Activated B cell treated with CpG ODN at 0.5 μM for 24 hours (primary cell): ENCODE measurements at regions not wholly inside any gene's neighbourhood (a gene's known extent, or its start where the extent isn't known, plus 50 kb on each side); places are given as distances from the start of the nearest gene placed in this dataset.
"Not testable (repeated sequence)": the region's sequence is repeated elsewhere in the genome, so short reads cannot be mapped to it uniquely, and the experiment has no call there.

Experiments
- ATAC-seq: fragments of 200-7000 bp; cut with Tn5 transposase; one replicate; pipeline ENCODE4 v1.10.0; 2021; ENCODE audit warnings: low read depth, mild to moderate bottlenecking, moderate library complexity
- CTCF ChIA-PET: fragments of 350-600 bp; sonication (Branson Sonifier 250); formaldehyde crosslinking; loops from one replicate; lab custom pipeline; 2021; ENCODE audit warnings: antibody characterized with exemption; lab: Charles Lee
- POLR2A ChIA-PET: fragments of 350-600 bp; sonication (Branson Sonifier 250); formaldehyde crosslinking; loops from one replicate; lab custom pipeline; 2021; ENCODE audit warnings: antibody characterized with exemption; lab: Charles Lee
- DNase-seq: peaks from one replicate; pipeline ENCODE4 v3.0.0; 2022
- H3K27ac Mint-ChIP-seq: one replicate; pipeline ENCODE4 v1.8.0; 2020; ENCODE audit warnings: mixed read lengths
- H3K27me3 Mint-ChIP-seq: one replicate; pipeline ENCODE4 v1.8.0; 2021; ENCODE audit warnings: mixed read lengths
- H3K36me3 Mint-ChIP-seq: one replicate; pipeline ENCODE4 v1.8.0; 2021; ENCODE audit warnings: low read depth, mixed read lengths
- H3K4me1 Mint-ChIP-seq: one replicate; pipeline ENCODE4 v1.8.0; 2021; ENCODE audit warnings: mixed read lengths
- H3K4me3 Mint-ChIP-seq: one replicate; pipeline ENCODE4 v1.8.0; 2020; ENCODE audit warnings: mild to moderate bottlenecking, mixed read lengths
- H3K9me3 Mint-ChIP-seq: one replicate; pipeline ENCODE4 v1.8.0; 2020; ENCODE audit warnings: mixed read lengths
- intact Hi-C: fragments of 100-400 bp; cut with micrococcal nuclease; formaldehyde crosslinking; loops from one replicate; pipeline ENCODE4 v1.15.1; 2024
- TF ChIP-seq, protein P1 (sequence below): fragments of 200-600 bp; IDR thresholded peaks from one replicate; pipeline ENCODE4 v1.8.0; 2022; ENCODE audit warnings: antibody characterized with exemption, mild to moderate bottlenecking

DNA sequence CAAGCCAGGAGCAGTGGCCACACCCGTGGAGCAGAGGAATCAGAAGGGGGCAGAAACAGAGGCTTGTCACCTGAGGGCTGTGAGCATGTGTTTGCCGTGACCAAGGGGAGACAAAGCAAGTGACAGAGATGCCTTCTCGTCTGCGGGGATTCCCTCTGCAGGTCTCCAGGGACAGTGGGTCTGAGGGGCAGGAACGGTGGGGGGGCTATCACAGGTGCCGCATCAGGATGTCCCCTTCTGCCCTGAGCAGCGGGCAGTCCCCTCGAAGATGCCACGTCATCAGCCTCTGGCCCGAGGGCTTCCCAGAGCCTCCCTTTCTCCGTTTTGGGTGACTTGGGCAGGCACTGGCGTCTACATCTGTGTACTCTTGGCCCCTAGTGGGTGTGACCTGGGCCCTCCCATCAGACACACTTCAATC lies 338.7 kb downstream of the PREX1 start:
- peaks cover 15% of the 10 kb centered on the region for H3K27me3 Mint-ChIP-seq
- ChIA-PET POLR2A (interaction anchor here (1.1 kb wide), 1 partner anchor 16 kb away, joined by 3 read pairs; no protein-coding TSS in a partner anchor), CTCF (no interaction called here)
- ATAC-seq, result peak; percentile 78
- intact Hi-C loops, result loop anchor here (1.0 kb wide), 1 partner anchor 130 kb away; no protein-coding TSS in a partner anchor
- H3K9me3 Mint-ChIP-seq, result no peaks in the 10 kb centered on the region
- peak overlapping the region; percentile 41 for H3K4me3 Mint-ChIP-seq
- peak; percentile 47 for DNase-seq
- peaks cover 30% of the 10 kb centered on the region for H3K4me1 Mint-ChIP-seq
- TF ChIP-seq, protein P1, sequence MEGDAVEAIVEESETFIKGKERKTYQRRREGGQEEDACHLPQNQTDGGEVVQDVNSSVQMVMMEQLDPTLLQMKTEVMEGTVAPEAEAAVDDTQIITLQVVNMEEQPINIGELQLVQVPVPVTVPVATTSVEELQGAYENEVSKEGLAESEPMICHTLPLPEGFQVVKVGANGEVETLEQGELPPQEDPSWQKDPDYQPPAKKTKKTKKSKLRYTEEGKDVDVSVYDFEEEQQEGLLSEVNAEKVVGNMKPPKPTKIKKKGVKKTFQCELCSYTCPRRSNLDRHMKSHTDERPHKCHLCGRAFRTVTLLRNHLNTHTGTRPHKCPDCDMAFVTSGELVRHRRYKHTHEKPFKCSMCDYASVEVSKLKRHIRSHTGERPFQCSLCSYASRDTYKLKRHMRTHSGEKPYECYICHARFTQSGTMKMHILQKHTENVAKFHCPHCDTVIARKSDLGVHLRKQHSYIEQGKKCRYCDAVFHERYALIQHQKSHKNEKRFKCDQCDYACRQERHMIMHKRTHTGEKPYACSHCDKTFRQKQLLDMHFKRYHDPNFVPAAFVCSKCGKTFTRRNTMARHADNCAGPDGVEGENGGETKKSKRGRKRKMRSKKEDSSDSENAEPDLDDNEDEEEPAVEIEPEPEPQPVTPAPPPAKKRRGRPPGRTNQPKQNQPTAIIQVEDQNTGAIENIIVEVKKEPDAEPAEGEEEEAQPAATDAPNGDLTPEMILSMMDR, result no peak
- H3K27ac Mint-ChIP-seq, result peak overlapping the region; percentile 83
- no peaks in the 10 kb centered on the region for H3K36me3 Mint-ChIP-seq

DNA sequence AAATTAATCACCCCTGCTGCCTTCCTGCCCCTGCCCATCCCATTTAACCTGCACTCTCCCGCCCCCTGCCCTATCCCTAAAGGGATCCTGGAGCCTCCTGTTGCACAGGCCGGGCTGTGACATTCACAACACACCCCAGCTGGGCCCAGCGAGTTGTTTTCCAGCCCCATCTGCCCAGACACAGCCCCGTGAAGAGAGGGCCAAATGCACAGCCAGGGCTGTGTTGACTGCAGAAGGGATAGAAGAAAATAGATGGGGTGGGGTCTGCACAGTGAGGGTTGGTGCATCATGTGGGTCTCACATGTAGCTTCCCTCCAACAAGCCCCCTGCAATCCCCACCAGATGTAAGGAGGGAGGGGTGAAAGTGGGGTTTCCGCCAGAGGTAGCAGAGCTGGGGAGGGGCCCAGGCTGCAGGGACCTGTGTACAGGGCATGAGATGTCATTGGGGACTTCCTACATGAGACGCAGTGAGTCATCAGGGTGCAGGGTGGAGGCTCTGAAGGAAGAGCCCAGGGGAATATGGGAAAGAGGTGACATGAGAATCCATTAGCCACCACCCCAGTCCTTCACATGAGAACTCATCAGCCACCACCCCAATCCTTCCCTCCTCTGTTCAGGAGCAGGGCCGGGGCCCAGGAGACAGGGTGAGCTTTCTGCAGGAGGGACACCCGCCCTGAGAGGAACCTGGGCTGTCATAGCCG lies 339.3 kb downstream of the PREX1 start:
- DNase-seq, CTCF ChIA-PET, H3K36me3 Mint-ChIP-seq, H3K9me3 Mint-ChIP-seq: not testable (repeated sequence)
- intact Hi-C loops, result loop anchor here (1.0 kb wide), 1 partner anchor 129 kb away; no protein-coding TSS in a partner anchor
- Mint-ChIP-seq H3K27me3 (peaks cover 15% of the 10 kb centered on the region), H3K27ac (peak overlapping the region; percentile 83), H3K4me3 (peak overlapping the region; percentile 41), H3K4me1 (peaks cover 30% of the 10 kb centered on the region)
- POLR2A ChIA-PET, result interaction anchor here (1.1 kb wide), 1 partner anchor 15 kb away, joined by 3 read pairs; no protein-coding TSS in a partner anchor
- ATAC-seq, result peak; percentile 76

DNA sequence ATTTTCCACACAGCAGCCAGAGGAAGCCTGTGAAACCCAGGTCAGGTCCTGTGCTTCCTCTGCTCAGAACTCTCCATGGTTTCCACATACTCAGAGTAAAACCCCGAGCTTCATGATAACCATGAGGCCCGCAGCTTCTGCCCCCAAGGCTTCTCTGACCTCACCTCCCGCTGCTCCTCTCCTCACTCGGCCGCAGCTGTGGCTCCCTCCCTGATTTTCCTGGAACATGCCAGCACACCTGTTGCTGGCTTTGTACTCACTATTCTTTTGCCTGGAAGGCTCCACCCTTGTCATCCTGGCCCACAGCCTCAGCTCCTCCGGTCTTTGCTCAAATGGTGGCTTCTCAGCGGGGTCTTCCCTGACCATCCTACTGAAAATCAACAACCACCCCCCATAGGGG lies 341.7 kb downstream of the PREX1 start:
- ChIA-PET CTCF (no interaction called here), POLR2A (no interaction called here)
- Mint-ChIP-seq H3K36me3 (no peaks in the 10 kb centered on the region), H3K9me3 (no peaks in the 10 kb centered on the region), H3K27ac (no peak overlapping the region), H3K27me3 (peaks cover 27% of the 10 kb centered on the region), H3K4me3 (no peak overlapping the region), H3K4me1 (peaks cover 29% of the 10 kb centered on the region)
- DNase-seq, result no peak
- TF ChIP-seq, protein P1, result no peak
- intact Hi-C loops, result no loop called here
- ATAC-seq, result no peak

DNA sequence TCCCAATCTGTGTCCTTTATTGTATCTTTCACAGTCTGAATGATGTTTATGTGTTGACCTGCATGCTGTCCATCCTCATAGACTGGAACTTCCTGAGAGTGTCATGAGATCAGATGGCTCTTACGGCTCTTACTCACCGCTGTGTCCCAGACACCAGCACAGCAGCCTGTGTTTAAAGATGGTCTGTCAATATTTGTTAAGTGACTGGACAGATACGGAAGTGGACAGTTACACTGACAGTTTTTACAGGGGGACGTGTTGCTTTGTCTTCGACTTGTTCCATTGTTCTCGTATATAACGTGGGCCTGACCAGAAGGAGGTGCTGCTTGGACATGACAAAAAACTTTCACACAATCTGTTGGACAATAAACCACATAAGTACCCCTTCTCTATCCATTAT lies 342.6 kb downstream of the PREX1 start:
- H3K4me3 Mint-ChIP-seq, H3K36me3 Mint-ChIP-seq, intact Hi-C loops, ATAC-seq, CTCF ChIA-PET, POLR2A ChIA-PET, H3K27ac Mint-ChIP-seq, DNase-seq, H3K9me3 Mint-ChIP-seq: not testable (repeated sequence)
- Mint-ChIP-seq H3K4me1 (peaks cover 21% of the 10 kb centered on the region), H3K27me3 (peaks cover 35% of the 10 kb centered on the region)

DNA sequence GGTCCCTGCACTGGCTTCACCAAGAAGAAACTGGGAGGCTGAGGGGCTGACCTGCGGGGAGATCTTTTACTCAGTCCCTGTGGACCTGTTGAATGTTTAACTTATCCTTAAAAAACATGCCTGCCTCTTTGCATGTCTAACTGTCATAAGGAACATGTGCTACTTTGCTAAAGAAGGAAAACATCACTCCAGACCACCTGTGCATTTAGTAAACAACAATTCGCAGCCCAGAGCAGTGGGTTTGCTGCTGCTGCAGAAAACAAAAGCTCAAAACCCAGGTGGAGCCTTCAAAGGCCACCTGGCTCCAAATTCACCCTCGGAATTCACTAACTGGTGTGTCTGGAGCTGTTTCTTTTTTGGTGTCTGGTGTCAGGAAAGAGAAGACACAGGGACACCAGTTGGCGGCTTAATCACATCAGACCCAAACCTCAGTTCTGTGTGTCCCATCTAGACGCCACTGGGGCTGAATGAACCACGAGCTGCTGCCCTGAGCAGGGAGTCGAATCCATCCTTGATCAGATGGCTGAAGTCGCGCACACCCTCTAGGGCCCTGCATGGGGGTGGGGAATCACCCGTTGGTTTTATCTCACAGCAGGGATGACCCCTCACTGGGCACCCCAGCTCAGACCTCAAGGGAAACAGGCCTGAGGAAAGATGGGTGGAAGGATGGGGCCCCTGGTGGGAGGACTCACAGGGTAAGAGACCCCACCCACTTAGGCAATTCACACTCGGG lies 344.3 kb downstream of the PREX1 start:
- Mint-ChIP-seq H3K27ac (no peak overlapping the region), H3K4me3 (no peak overlapping the region), H3K9me3 (no peaks in the 10 kb centered on the region), H3K27me3 (peaks cover 46% of the 10 kb centered on the region), H3K4me1 (peaks cover 7% of the 10 kb centered on the region), H3K36me3 (no peaks in the 10 kb centered on the region)
- TF ChIP-seq, protein P1, result no peak
- ATAC-seq, result no peak
- ChIA-PET CTCF (no interaction called here), POLR2A (no interaction called here)
- intact Hi-C loops, result no loop called here
- no peak for DNase-seq

DNA sequence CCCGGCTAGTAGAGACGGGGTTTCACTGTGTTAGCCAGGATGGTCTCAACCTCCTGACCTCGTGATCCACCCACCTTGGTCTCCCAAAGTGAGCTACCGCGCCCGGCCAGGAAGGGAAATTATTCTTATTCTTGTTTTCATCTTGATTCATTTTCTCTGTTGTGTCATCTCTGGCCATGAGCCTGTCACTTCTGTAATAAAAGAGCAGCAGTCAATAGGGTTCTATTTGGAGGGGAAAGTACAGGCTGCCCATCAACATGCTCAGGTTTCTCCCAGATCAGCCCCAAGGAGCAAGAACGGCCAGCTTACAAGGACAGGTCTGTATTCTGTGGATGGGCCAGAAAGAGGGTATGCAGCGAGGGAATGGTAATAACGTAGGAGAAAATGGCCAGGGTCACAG lies 345.0 kb downstream of the PREX1 start:
- H3K4me1 Mint-ChIP-seq, result no peaks in the 10 kb centered on the region
- POLR2A ChIA-PET, result interaction anchor here (0.6 kb wide), 1 partner anchor 131 kb away, joined by 4 read pairs; no protein-coding TSS in a partner anchor
- H3K27ac Mint-ChIP-seq, result no peak overlapping the region
- no peaks in the 10 kb centered on the region for H3K36me3 Mint-ChIP-seq
- TF ChIP-seq, protein P1, result no peak
- intact Hi-C loops, result no loop called here
- peaks cover 47% of the 10 kb centered on the region for H3K27me3 Mint-ChIP-seq
- CTCF ChIA-PET, result no interaction called here
- DNase-seq (no peak), ATAC-seq (no peak)
- H3K9me3 Mint-ChIP-seq, result no peaks in the 10 kb centered on the region
- H3K4me3 Mint-ChIP-seq, result no peak overlapping the region
